ENCODE measurements at regions not wholly inside any gene's neighbourhood (a gene's known extent, or its start where the extent isn't known, plus 50 kb on each side); places are given as distances from the start of the nearest gene placed in this dataset.
"Not testable (repeated sequence)": the region's sequence is repeated elsewhere in the genome, so short reads cannot be mapped to it uniquely, and the experiment has no call there.

- no peak for DNase-seq (ENCODE audit: low read depth)
- no peak for TF ChIP-seq CTCF (IDR thresholded peaks at IDR 0.05; ENCODE audit: low read length, missing control alignments)
- no peak overlapping the region for H3K4me3 ChIP-seq (replicated peaks; ENCODE audit: low read depth, low read length)
These were observed 273.3 kb downstream of the QDPR start for GRCh38 chr4:17238633-17239032.

- peak; percentile 23 for DNase-seq (ENCODE audit: low read depth)
- TF ChIP-seq CTCF (IDR thresholded peaks at IDR 0.05; ENCODE audit: low read length, missing control alignments), result no peak
- H3K4me3 ChIP-seq (replicated peaks; ENCODE audit: low read depth, low read length), result no peak overlapping the region
These were observed 275.2 kb downstream of the QDPR start for GRCh38 chr4:17236686-17237085.

- no peak for DNase-seq (ENCODE audit: low read depth)
- no peak overlapping the region for H3K4me3 ChIP-seq (replicated peaks; ENCODE audit: low read depth, low read length)
- no peak for TF ChIP-seq CTCF (IDR thresholded peaks at IDR 0.05; ENCODE audit: low read length, missing control alignments)
These were observed 277.2 kb downstream of the QDPR start for GRCh38 chr4:17234678-17235077.

GRCh38 chr4:17232566-17233253 lies 279.2 kb downstream of the QDPR start:
- peak; percentile 84 for DNase-seq (ENCODE audit: low read depth)
- no peak overlapping the region for H3K4me3 ChIP-seq (replicated peaks; ENCODE audit: low read depth, low read length)
- TF ChIP-seq CTCF (IDR thresholded peaks at IDR 0.05; ENCODE audit: low read length, missing control alignments), result no peak

- not testable (repeated sequence) for DNase-seq (ENCODE audit: low read depth); H3K4me3 ChIP-seq (replicated peaks; ENCODE audit: low read depth, low read length)
These were observed 279.9 kb downstream of the QDPR start for GRCh38 chr4:17231880-17232475.

GRCh38 chr4:17230727-17231126 lies 281.2 kb downstream of the QDPR start:
- TF ChIP-seq CTCF (IDR thresholded peaks at IDR 0.05; ENCODE audit: low read length, missing control alignments), result no peak
- H3K4me3 ChIP-seq (replicated peaks; ENCODE audit: low read depth, low read length), result no peak overlapping the region
- DNase-seq (ENCODE audit: low read depth), result no peak

- DNase-seq (ENCODE audit: low read depth), result no peak
- no peak for TF ChIP-seq CTCF (IDR thresholded peaks at IDR 0.05; ENCODE audit: low read length, missing control alignments)
- no peak overlapping the region for H3K4me3 ChIP-seq (replicated peaks; ENCODE audit: low read depth, low read length)
These were observed 291.1 kb downstream of the QDPR start for GRCh38 chr4:17220816-17221215.

All from fibroblast of pulmonary artery (primary cell).